HG03354 (cell line): ENCODE measurements at regions not wholly inside any gene's neighbourhood (a gene's known extent, or its start where the extent isn't known, plus 50 kb on each side); places are given as distances from the start of the nearest gene placed in this dataset.

ENCODE experiments used
- ATAC-seq: cut with Tn5 transposase; IDR thresholded peaks from one replicate; pipeline ENCODE4 v1.9.1; 2021; ENCODE audit warnings: mild to moderate bottlenecking; ENCODE audit not compliant: unreplicated experiment, poor library complexity, severe bottlenecking

- no peak for ATAC-seq
These were observed 591.7 kb downstream of the BCL11A start for GRCh38 chr2:59961746-59962145.

GRCh38 chr2:59959944-59960343, 593.5 kb downstream of the BCL11A start:
- ATAC-seq, result no peak

- no peak for ATAC-seq
These were observed 596.0 kb downstream of the BCL11A start for GRCh38 chr2:59957504-59957903.

GRCh38 chr2:59956981-59957380, 596.5 kb downstream of the BCL11A start:
- ATAC-seq, result no peak

GRCh38 chr2:59947917-59948541, 605.4 kb downstream of the BCL11A start:
- no peak for ATAC-seq

- no peak for ATAC-seq
These were observed 606.2 kb downstream of the BCL11A start for GRCh38 chr2:59947209-59947608.

GRCh38 chr2:59939236-59939635, 614.2 kb downstream of the BCL11A start:
- no peak for ATAC-seq

GRCh38 chr2:59938181-59938580, 615.3 kb downstream of the BCL11A start:
- ATAC-seq, result no peak

GRCh38 chr2:59936048-59936447, 617.4 kb downstream of the BCL11A start:
- ATAC-seq, result no peak

- ATAC-seq, result no peak
These were observed 618.4 kb downstream of the BCL11A start for GRCh38 chr2:59935005-59935404.

GRCh38 chr2:59933948-59934347, 619.5 kb downstream of the BCL11A start:
- no peak for ATAC-seq

GRCh38 chr2:59932341-59932740, 621.1 kb downstream of the BCL11A start:
- no peak for ATAC-seq

GRCh38 chr2:59930430-59930829, 623.0 kb downstream of the BCL11A start:
- ATAC-seq, result no peak

- no peak for ATAC-seq
These were observed 626.7 kb downstream of the BCL11A start for GRCh38 chr2:59926731-59927130.

GRCh38 chr2:59925321-59925720, 628.1 kb downstream of the BCL11A start:
- ATAC-seq, result no peak

- no peak for ATAC-seq
These were observed 629.1 kb downstream of the BCL11A start for GRCh38 chr2:59924346-59924745.

GRCh38 chr2:59922450-59922849, 631.0 kb downstream of the BCL11A start:
- ATAC-seq, result no peak

GRCh38 chr2:59921743-59922142, 631.7 kb downstream of the BCL11A start:
- no peak for ATAC-seq

- no peak for ATAC-seq
These were observed 632.5 kb downstream of the BCL11A start for GRCh38 chr2:59920961-59921360.

GRCh38 chr2:59920307-59920706, 633.1 kb downstream of the BCL11A start:
- no peak for ATAC-seq

GRCh38 chr2:59919579-59919978, 633.9 kb downstream of the BCL11A start:
- ATAC-seq, result no peak

- no peak for ATAC-seq
These were observed 641.4 kb downstream of the BCL11A start for GRCh38 chr2:59912042-59912441.
